ENCODE measurements at regions not wholly inside any gene's neighbourhood (a gene's known extent, or its start where the extent isn't known, plus 50 kb on each side); places are given as distances from the start of the nearest gene placed in this dataset.
A peak's percentile ranks its signal among the peaks of the same experiment; 100 is the strongest.

DNA sequence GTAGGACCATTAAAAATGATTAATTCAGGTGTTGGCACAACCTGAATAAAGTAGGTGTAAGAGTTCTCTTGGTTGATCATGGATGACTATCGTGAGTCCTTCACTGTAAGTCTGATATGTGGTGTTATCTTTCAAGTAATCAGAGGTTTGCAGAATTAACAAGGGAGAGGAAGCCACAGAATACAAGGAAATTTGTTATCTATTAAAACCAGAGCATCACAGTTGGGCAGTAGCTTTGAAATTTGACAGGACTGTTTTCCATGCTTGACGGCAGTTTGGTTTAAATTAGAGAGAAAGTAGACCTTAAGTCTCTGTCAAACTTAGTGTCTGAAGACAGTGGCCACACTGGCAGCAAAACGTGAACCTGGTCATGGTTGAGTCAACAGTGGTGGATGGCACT is 139.5 kb upstream of the KCNK2 start:
- Mint-ChIP-seq H3K36me3 (ENCODE audit: low read depth) (no peaks in the 10 kb centered on the region), H3K4me3 (ENCODE audit: unreplicated experiment) (no peak overlapping the region), H3K27me3 (ENCODE audit: low read depth) (no peaks in the 10 kb centered on the region), H3K9me3 (ENCODE audit: low read depth) (peaks cover 4% of the 10 kb centered on the region), H3K27ac (ENCODE audit: unreplicated experiment) (no peak overlapping the region), H3K4me1 (ENCODE audit: low read depth) (no peaks in the 10 kb centered on the region)
- no peak for DNase-seq (ENCODE audit: low spot score)
- TF ChIP-seq, protein P1, sequence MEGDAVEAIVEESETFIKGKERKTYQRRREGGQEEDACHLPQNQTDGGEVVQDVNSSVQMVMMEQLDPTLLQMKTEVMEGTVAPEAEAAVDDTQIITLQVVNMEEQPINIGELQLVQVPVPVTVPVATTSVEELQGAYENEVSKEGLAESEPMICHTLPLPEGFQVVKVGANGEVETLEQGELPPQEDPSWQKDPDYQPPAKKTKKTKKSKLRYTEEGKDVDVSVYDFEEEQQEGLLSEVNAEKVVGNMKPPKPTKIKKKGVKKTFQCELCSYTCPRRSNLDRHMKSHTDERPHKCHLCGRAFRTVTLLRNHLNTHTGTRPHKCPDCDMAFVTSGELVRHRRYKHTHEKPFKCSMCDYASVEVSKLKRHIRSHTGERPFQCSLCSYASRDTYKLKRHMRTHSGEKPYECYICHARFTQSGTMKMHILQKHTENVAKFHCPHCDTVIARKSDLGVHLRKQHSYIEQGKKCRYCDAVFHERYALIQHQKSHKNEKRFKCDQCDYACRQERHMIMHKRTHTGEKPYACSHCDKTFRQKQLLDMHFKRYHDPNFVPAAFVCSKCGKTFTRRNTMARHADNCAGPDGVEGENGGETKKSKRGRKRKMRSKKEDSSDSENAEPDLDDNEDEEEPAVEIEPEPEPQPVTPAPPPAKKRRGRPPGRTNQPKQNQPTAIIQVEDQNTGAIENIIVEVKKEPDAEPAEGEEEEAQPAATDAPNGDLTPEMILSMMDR (IDR thresholded peaks at IDR 0.05): no peak

DNA sequence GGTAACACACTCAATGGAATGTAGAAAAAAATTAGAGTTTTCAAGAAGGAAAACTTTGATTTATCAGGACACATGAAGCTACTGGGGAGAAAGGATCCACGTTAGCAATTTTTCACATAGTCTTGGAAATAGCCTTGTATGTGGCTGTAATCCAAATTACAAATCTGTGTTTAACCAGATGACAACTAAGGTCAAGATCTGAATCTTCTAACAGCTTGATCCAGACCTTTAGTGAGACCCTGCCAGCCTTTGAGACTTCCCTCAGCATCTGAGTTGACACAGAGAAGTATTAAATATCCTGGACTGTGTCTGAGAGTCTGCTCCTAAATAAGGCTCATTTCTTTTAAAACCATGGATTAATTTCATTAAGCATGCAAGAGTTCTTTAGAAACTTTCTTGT is 135.9 kb upstream of the KCNK2 start:
- Mint-ChIP-seq H3K27ac (ENCODE audit: unreplicated experiment) (no peak overlapping the region), H3K4me3 (ENCODE audit: unreplicated experiment) (no peak overlapping the region), H3K9me3 (ENCODE audit: low read depth) (peaks cover 4% of the 10 kb centered on the region), H3K4me1 (ENCODE audit: low read depth) (no peaks in the 10 kb centered on the region), H3K27me3 (ENCODE audit: low read depth) (no peaks in the 10 kb centered on the region), H3K36me3 (ENCODE audit: low read depth) (no peaks in the 10 kb centered on the region)
- TF ChIP-seq, protein P1 (IDR thresholded peaks at IDR 0.05): no peak
- no peak for DNase-seq (ENCODE audit: low spot score)

DNA sequence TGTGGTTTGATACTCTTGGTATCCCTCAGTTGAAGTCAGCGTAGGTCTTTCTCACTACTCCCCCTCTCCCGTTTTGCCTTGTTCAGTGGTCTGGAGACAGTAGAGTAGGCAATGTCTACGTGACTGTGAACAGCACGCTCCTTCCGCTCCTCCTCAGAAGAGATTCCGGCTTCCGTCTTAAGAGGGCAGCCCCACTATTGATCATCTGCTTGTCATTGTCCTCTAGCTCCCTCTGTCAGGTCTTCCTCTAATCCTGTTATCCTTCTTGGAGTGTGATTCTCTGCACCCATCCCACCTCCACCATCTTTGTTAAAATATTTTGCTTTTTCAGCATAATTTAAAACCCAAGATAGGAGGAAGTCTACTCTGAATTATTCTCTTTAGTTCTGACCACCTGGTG is 129.9 kb upstream of the KCNK2 start:
- Mint-ChIP-seq H3K4me3 (ENCODE audit: unreplicated experiment) (no peak overlapping the region), H3K9me3 (ENCODE audit: low read depth) (peaks cover 12% of the 10 kb centered on the region), H3K4me1 (ENCODE audit: low read depth) (peaks cover 10% of the 10 kb centered on the region), H3K27me3 (ENCODE audit: low read depth) (no peaks in the 10 kb centered on the region), H3K36me3 (ENCODE audit: low read depth) (no peaks in the 10 kb centered on the region), H3K27ac (ENCODE audit: unreplicated experiment) (no peak overlapping the region)
- DNase-seq (ENCODE audit: low spot score): no peak
- TF ChIP-seq, protein P1 (IDR thresholded peaks at IDR 0.05): peak; percentile 23

DNA sequence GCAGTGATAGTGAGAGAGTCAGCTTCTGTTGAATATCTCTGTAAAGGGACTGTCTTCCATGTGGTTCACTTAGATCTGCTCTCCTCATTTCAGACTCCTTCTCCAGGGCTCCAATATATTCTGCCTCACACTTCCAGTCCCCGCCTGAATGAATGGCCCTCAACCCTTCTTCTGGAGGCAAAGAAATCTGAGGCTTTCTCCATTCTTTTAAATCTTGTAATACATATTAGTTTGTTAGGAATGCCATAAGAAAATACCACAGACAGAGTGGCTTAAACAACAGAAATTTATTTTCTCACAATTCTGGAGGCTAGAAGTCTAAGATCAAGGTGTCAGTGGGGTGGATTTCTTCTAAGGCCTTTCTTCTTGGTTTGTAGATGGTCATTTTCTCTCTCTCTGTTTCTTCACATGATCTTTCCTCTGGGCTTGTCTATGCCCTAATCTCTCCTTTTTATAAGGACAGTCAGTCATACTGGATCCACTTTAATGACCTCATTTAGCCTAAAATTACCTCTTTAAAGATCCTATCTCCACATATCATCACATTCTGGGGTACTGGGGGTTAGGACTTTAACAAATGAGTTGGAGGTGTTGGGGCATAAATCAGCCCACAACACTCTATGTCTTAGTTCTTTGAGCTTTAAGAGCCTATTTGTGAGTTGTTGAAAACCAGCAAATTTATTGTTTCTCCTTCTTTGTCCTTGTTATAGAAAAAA is 128.5 kb upstream of the KCNK2 start:
- no peaks in the 10 kb centered on the region for H3K27me3 Mint-ChIP-seq (ENCODE audit: low read depth)
- H3K9me3 Mint-ChIP-seq (ENCODE audit: low read depth): peaks cover 8% of the 10 kb centered on the region
- no peaks in the 10 kb centered on the region for H3K36me3 Mint-ChIP-seq (ENCODE audit: low read depth)
- H3K4me1 Mint-ChIP-seq (ENCODE audit: low read depth): peaks cover 14% of the 10 kb centered on the region
- no peak overlapping the region for H3K4me3 Mint-ChIP-seq (ENCODE audit: unreplicated experiment)
- H3K27ac Mint-ChIP-seq (ENCODE audit: unreplicated experiment): no peak overlapping the region
- DNase-seq (ENCODE audit: low spot score): no peak
- TF ChIP-seq, protein P1 (IDR thresholded peaks at IDR 0.05): no peak

DNA sequence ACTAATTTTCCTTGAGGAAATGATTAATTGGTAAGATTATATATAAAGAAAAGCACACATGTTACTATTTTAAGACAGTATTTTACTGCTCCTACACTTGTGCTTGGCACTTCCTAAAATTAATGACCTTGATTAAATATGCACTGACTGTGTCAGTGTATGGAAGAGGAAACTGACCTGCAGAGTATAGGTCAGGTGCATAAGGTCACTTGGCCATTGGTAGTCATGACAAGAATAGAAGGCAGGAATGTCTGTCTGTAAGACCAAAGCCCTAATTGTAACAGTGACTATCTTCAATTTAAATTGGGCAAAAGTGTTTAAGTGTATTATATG is 128.0 kb upstream of the KCNK2 start:
- no peak overlapping the region for H3K4me3 Mint-ChIP-seq (ENCODE audit: unreplicated experiment)
- no peak overlapping the region for H3K27ac Mint-ChIP-seq (ENCODE audit: unreplicated experiment)
- no peak for DNase-seq (ENCODE audit: low spot score)
- no peaks in the 10 kb centered on the region for H3K36me3 Mint-ChIP-seq (ENCODE audit: low read depth)
- H3K27me3 Mint-ChIP-seq (ENCODE audit: low read depth): no peaks in the 10 kb centered on the region
- TF ChIP-seq, protein P1 (IDR thresholded peaks at IDR 0.05): no peak
- H3K9me3 Mint-ChIP-seq (ENCODE audit: low read depth): peaks cover 8% of the 10 kb centered on the region
- peaks cover 14% of the 10 kb centered on the region for H3K4me1 Mint-ChIP-seq (ENCODE audit: low read depth)

All from chondrocyte (in vitro differentiated cells).